NCI-H69 (cell line): ENCODE measurements at regions not wholly inside any gene's neighbourhood (a gene's known extent, or its start where the extent isn't known, plus 50 kb on each side); places are given as distances from the start of the nearest gene placed in this dataset.

Source experiments
- DNase-seq: peaks from one replicate; lab custom pipeline; 2025; lab: John Stamatoyannopoulos, UW

- DNase-seq, result no peak
Measured at GRCh38 chr2:144693179-144693578, 173.3 kb upstream of the ZEB2 start.

- no peak for DNase-seq
Measured at GRCh38 chr2:144692661-144693060, 172.7 kb upstream of the ZEB2 start.

- no peak for DNase-seq
Measured at GRCh38 chr2:144690771-144691170, 170.9 kb upstream of the ZEB2 start.

GRCh38 chr2:144686518-144687215, 166.7 kb upstream of the ZEB2 start:
- DNase-seq, result no peak

- no peak for DNase-seq
Measured at GRCh38 chr2:144683966-144684365, 164.0 kb upstream of the ZEB2 start.

- no peak for DNase-seq
Measured at GRCh38 chr2:144683107-144683753, 163.3 kb upstream of the ZEB2 start.

- no peak for DNase-seq
Measured at GRCh38 chr2:144682248-144682647, 162.3 kb upstream of the ZEB2 start.

GRCh38 chr2:144681389-144681788, 161.5 kb upstream of the ZEB2 start:
- DNase-seq, result no peak

GRCh38 chr2:144679942-144680341, 160.0 kb upstream of the ZEB2 start:
- no peak for DNase-seq

- DNase-seq, result no peak
Measured at GRCh38 chr2:144678736-144679135, 158.8 kb upstream of the ZEB2 start.

GRCh38 chr2:144675731-144676130, 155.8 kb upstream of the ZEB2 start:
- no peak for DNase-seq

- no peak for DNase-seq
Measured at GRCh38 chr2:144675331-144675730, 155.4 kb upstream of the ZEB2 start.

- no peak for DNase-seq
Measured at GRCh38 chr2:144674071-144674470, 154.2 kb upstream of the ZEB2 start.

- DNase-seq, result no peak
Measured at GRCh38 chr2:144673456-144673855, 153.5 kb upstream of the ZEB2 start.

GRCh38 chr2:144671695-144672455, 152.0 kb upstream of the ZEB2 start:
- no peak for DNase-seq

GRCh38 chr2:144670738-144671137, 150.8 kb upstream of the ZEB2 start:
- no peak for DNase-seq

- DNase-seq, result no peak
Measured at GRCh38 chr2:144670080-144670479, 150.2 kb upstream of the ZEB2 start.

- DNase-seq, result no peak
Measured at GRCh38 chr2:144669196-144669987, 149.5 kb upstream of the ZEB2 start.

- DNase-seq, result no peak
Measured at GRCh38 chr2:144668493-144669110, 148.7 kb upstream of the ZEB2 start.

- no peak for DNase-seq
Measured at GRCh38 chr2:144666032-144666431, 146.1 kb upstream of the ZEB2 start.

GRCh38 chr2:144663207-144663606, 143.3 kb upstream of the ZEB2 start:
- DNase-seq, result no peak
